ENCODE measurements at regions not wholly inside any gene's neighbourhood (a gene's known extent, or its start where the extent isn't known, plus 50 kb on each side); places are given as distances from the start of the nearest gene placed in this dataset.

GRCh38 chr20:58065508-58066361 is 162.7 kb downstream of the ANKRD60 start:
- H3K27ac Mint-ChIP-seq: no peak overlapping the region
- H3K4me3 Mint-ChIP-seq: no peak overlapping the region
- no peak for DNase-seq (ENCODE audit: low spot score)
- H3K9me3 Mint-ChIP-seq: no peaks in the 10 kb centered on the region
- H3K4me1 Mint-ChIP-seq (ENCODE audit: low read depth): no peaks in the 10 kb centered on the region
- H3K36me3 Mint-ChIP-seq (ENCODE audit: low read depth): no peaks in the 10 kb centered on the region
- H3K27me3 Mint-ChIP-seq (ENCODE audit: low read depth): peaks cover 3% of the 10 kb centered on the region

- H3K27me3 Mint-ChIP-seq (ENCODE audit: low read depth): peaks cover 9% of the 10 kb centered on the region
- H3K4me1 Mint-ChIP-seq (ENCODE audit: low read depth): no peaks in the 10 kb centered on the region
- no peak for DNase-seq (ENCODE audit: low spot score)
- H3K9me3 Mint-ChIP-seq: no peaks in the 10 kb centered on the region
- no peak overlapping the region for H3K27ac Mint-ChIP-seq
- no peaks in the 10 kb centered on the region for H3K36me3 Mint-ChIP-seq (ENCODE audit: low read depth)
- no peak overlapping the region for H3K4me3 Mint-ChIP-seq
Measured at GRCh38 chr20:58064411-58065010, 163.9 kb downstream of the ANKRD60 start.

DNA sequence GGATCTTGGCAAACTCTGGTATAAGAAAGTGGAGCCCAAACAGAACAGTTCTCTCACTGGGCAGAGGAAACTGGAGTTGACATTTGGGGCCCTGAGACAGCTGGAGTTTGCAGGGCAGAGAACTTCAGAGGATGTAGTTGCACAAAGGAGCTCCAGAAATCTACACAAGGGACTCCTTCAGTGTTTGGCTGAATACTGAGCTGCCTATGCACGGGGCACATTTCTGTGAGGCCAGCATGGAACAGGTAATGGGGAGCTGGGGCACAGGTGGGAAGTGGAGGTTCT is 169.3 kb downstream of the ANKRD60 start:
- H3K4me3 Mint-ChIP-seq: no peak overlapping the region
- no peaks in the 10 kb centered on the region for H3K4me1 Mint-ChIP-seq (ENCODE audit: low read depth)
- no peaks in the 10 kb centered on the region for H3K9me3 Mint-ChIP-seq
- H3K27ac Mint-ChIP-seq: no peak overlapping the region
- no peak for DNase-seq (ENCODE audit: low spot score)
- H3K27me3 Mint-ChIP-seq (ENCODE audit: low read depth): peaks cover 9% of the 10 kb centered on the region
- no peaks in the 10 kb centered on the region for H3K36me3 Mint-ChIP-seq (ENCODE audit: low read depth)

GRCh38 chr20:58058421-58059259 is 169.8 kb downstream of the ANKRD60 start:
- Mint-ChIP-seq H3K4me3 (no peak overlapping the region), H3K9me3 (no peaks in the 10 kb centered on the region), H3K36me3 (ENCODE audit: low read depth) (no peaks in the 10 kb centered on the region), H3K4me1 (ENCODE audit: low read depth) (no peaks in the 10 kb centered on the region), H3K27ac (no peak overlapping the region), H3K27me3 (ENCODE audit: low read depth) (peaks cover 9% of the 10 kb centered on the region)
- no peak for DNase-seq (ENCODE audit: low spot score)

GRCh38 chr20:58056921-58057686 is 171.3 kb downstream of the ANKRD60 start:
- no peaks in the 10 kb centered on the region for H3K9me3 Mint-ChIP-seq
- peaks cover 7% of the 10 kb centered on the region for H3K27me3 Mint-ChIP-seq (ENCODE audit: low read depth)
- H3K36me3 Mint-ChIP-seq (ENCODE audit: low read depth): no peaks in the 10 kb centered on the region
- no peak for DNase-seq (ENCODE audit: low spot score)
- no peak overlapping the region for H3K4me3 Mint-ChIP-seq
- H3K27ac Mint-ChIP-seq: no peak overlapping the region
- no peaks in the 10 kb centered on the region for H3K4me1 Mint-ChIP-seq (ENCODE audit: low read depth)

- Mint-ChIP-seq H3K4me1 (ENCODE audit: low read depth) (no peaks in the 10 kb centered on the region), H3K9me3 (peaks cover 9% of the 10 kb centered on the region), H3K36me3 (ENCODE audit: low read depth) (no peaks in the 10 kb centered on the region), H3K4me3 (no peak overlapping the region), H3K27me3 (ENCODE audit: low read depth) (peaks cover 6% of the 10 kb centered on the region), H3K27ac (no peak overlapping the region)
- DNase-seq (ENCODE audit: low spot score): no peak
Measured at GRCh38 chr20:58056021-58056591, 172.3 kb downstream of the ANKRD60 start.

DNA sequence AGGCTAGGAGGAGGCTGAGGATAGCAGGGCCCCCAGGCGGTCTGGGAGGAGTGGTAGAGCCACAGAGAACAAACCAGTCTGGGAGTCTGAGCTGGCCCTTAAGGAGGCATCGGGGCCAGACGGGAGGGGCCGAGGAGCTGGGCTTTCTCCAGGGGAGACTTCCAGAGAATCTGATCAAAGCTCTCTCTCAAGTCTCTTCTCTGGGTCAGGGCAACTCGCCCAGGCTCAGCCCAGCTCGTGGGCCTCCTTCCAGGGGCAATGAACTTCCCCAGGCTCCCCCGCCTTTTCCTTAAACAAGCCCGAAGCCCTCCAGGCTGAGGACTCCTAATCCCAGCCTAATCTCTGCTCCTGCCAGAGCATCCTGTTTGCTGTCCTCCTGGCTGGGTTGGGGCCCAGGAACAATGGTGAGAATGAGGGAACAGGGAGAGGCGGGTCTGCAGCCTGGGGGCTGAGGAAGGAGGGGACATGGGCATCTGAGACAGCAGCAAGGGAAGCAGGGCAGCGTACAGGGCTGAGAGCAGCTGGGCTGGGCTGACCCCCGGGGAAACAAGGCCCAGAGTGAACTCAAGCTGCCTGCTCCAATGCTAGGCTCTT is 173.6 kb downstream of the ANKRD60 start:
- H3K9me3 Mint-ChIP-seq: peaks cover 20% of the 10 kb centered on the region
- H3K36me3 Mint-ChIP-seq (ENCODE audit: low read depth): no peaks in the 10 kb centered on the region
- no peaks in the 10 kb centered on the region for H3K4me1 Mint-ChIP-seq (ENCODE audit: low read depth)
- H3K4me3 Mint-ChIP-seq: no peak overlapping the region
- H3K27ac Mint-ChIP-seq: no peak overlapping the region
- no peak for DNase-seq (ENCODE audit: low spot score)
- H3K27me3 Mint-ChIP-seq (ENCODE audit: low read depth): peaks cover 3% of the 10 kb centered on the region

- Mint-ChIP-seq H3K27ac (no peak overlapping the region), H3K27me3 (ENCODE audit: low read depth) (no peaks in the 10 kb centered on the region), H3K36me3 (ENCODE audit: low read depth) (no peaks in the 10 kb centered on the region)
Measured at GRCh38 chr20:58054082-58054779, 174.2 kb downstream of the ANKRD60 start.

DNA sequence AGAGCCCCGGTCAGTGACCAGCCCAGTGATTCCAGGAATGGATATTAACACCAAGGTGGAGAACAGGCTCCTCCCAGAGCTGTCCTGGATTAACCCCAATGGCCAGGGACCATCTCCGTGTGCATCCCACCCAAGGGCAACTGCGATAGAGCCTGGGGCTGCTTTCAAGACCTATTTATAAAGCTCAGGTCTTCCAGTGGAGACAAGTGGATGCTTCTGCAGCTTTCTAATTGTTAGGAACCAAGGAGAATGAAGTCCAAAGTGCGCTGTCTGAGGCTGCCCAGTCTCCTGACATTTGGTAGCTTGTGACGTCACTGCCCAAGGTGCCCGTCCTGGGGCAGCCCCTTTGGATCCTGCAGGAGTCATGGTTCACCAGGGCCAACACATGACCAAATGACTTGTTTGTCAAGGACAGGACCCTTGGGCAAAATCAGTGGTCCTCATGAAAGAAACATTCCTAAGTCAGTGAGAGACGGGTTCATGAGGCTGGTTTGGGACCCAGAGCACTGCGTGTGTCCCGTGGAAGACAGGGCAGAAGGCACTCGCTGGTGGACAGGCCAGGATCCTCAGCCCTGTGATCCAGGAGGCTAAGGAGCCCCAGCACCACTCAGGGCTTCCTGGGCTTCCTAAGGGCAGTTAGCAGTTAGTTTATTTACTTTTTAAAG is 174.9 kb downstream of the ANKRD60 start:
- Mint-ChIP-seq H3K4me1 (ENCODE audit: low read depth) (no peaks in the 10 kb centered on the region), H3K4me3 (no peak overlapping the region), H3K36me3 (ENCODE audit: low read depth) (no peaks in the 10 kb centered on the region), H3K27ac (no peak overlapping the region), H3K9me3 (peaks cover 20% of the 10 kb centered on the region), H3K27me3 (ENCODE audit: low read depth) (no peaks in the 10 kb centered on the region)
- no peak for DNase-seq (ENCODE audit: low spot score)

More at GRCh38 chr20:58054082-58054779, 174.2 kb downstream of the ANKRD60 start:
- Mint-ChIP-seq H3K4me1 (ENCODE audit: low read depth) (no peaks in the 10 kb centered on the region), H3K4me3 (no peak overlapping the region), H3K9me3 (peaks cover 20% of the 10 kb centered on the region)
- no peak for DNase-seq (ENCODE audit: low spot score)

- H3K4me3 Mint-ChIP-seq: no peak overlapping the region
Measured at GRCh38 chr20:58051367-58051766, 177.1 kb downstream of the ANKRD60 start.

DNA sequence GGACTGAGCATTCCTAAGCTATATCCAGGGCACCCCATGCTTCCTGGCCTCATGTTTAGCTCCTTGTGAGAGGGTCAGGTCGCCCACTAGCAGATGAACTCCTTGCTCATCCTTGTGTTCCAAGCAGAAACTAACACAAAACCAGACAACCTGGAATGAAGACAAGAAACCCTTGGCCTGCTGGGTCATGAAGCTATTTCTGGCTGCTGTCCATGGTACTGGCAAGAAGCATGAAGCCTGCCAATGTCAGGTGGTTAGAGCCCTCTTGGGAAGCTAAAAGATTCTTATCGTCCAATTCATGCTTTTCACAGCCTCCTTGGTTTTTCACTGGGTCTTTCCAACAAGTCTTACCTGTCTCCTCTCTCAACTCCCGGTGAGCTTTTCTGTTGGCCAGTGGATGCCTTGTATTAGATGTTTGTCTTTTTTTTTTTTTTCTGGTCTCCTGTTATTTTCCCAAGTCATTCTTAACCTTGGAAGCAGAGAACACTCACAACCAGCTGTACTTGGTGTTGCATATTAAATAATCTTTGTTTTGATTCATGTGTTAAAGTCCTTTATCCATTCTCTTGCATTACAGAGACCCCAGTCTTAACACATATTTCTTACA is 180.3 kb downstream of the ANKRD60 start:
- no peak overlapping the region for H3K4me3 Mint-ChIP-seq
- H3K4me1 Mint-ChIP-seq (ENCODE audit: low read depth): no peaks in the 10 kb centered on the region
- DNase-seq (ENCODE audit: low spot score): no peak
- H3K36me3 Mint-ChIP-seq (ENCODE audit: low read depth): no peaks in the 10 kb centered on the region
- peaks cover 20% of the 10 kb centered on the region for H3K9me3 Mint-ChIP-seq
- no peaks in the 10 kb centered on the region for H3K27me3 Mint-ChIP-seq (ENCODE audit: low read depth)
- H3K27ac Mint-ChIP-seq: no peak overlapping the region

More at GRCh38 chr20:58051367-58051766, 177.1 kb downstream of the ANKRD60 start:
- no peaks in the 10 kb centered on the region for H3K36me3 Mint-ChIP-seq (ENCODE audit: low read depth)
- H3K27me3 Mint-ChIP-seq (ENCODE audit: low read depth): no peaks in the 10 kb centered on the region
- no peaks in the 10 kb centered on the region for H3K4me1 Mint-ChIP-seq (ENCODE audit: low read depth)
- no peak for DNase-seq (ENCODE audit: low spot score)
- H3K27ac Mint-ChIP-seq: no peak overlapping the region
- peaks cover 20% of the 10 kb centered on the region for H3K9me3 Mint-ChIP-seq

GRCh38 chr20:58046311-58046710 is 182.1 kb downstream of the ANKRD60 start:
- H3K27ac Mint-ChIP-seq: no peak overlapping the region
- no peak overlapping the region for H3K4me3 Mint-ChIP-seq
- no peak for DNase-seq (ENCODE audit: low spot score)

More at GRCh38 chr20:58046311-58046710, 182.1 kb downstream of the ANKRD60 start:
- no peaks in the 10 kb centered on the region for H3K4me1 Mint-ChIP-seq (ENCODE audit: low read depth)
- H3K27me3 Mint-ChIP-seq (ENCODE audit: low read depth): no peaks in the 10 kb centered on the region
- no peaks in the 10 kb centered on the region for H3K36me3 Mint-ChIP-seq (ENCODE audit: low read depth)
- H3K9me3 Mint-ChIP-seq: peaks cover 13% of the 10 kb centered on the region

All from T-helper 2 cell treated with Interferon-gamma antibody and Interleukin-4, amounts not matched to agents 5 μg/mL and 100 μg/mL, for 36 hours (primary cell).